ENCODE measurements at regions not wholly inside any gene's neighbourhood (a gene's known extent, or its start where the extent isn't known, plus 50 kb on each side); places are given as distances from the start of the nearest gene placed in this dataset.

DNA sequence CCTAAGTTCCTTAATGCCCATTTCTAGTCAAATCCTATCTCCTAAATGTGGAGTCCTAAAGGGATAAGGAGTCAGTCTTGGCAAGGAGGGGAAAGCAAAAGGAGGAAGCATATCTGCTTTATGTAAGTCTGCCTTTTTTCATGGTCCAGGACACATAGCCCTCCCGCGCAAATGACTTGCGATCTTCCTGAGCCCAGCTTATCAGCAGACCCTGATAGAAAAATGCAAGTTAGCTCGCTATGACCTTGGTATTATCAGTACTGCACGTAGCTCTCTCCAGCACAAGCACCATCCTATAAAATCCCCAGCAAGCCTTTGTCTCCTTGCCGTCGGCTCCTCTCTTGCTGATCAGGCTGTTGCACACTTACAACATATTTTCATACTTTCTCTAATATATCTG is 281.4 kb upstream of the KCNH7 start:
- Histone ChIP-seq H3K27ac (ENCODE audit: extremely low read depth, low read depth, low read length) (no peak overlapping the region), H3K4me3 (no peak overlapping the region), H3K36me3 (ENCODE audit: control insufficient read depth, insufficient read depth, low read length) (no peaks in the 10 kb centered on the region), H3K79me2 (ENCODE audit: control insufficient read depth, insufficient read depth, low read length) (no peaks in the 10 kb centered on the region), H3K9me3 (replicated peaks; ENCODE audit: control insufficient read depth, insufficient read depth, low read depth, low read length) (no peaks in the 10 kb centered on the region), H3K4me1 (replicated peaks in 1 of 2; ENCODE audit: control insufficient read depth in 2 of 2, insufficient read depth in 2 of 2, low read length in 2 of 2) (no peaks in the 10 kb centered on the region), H3K4me2 (ENCODE audit: insufficient read depth, low read length) (no peak overlapping the region), H4K20me1 (replicated peaks; ENCODE audit: control insufficient read depth, insufficient read depth, low read length) (no peaks in the 10 kb centered on the region), H3K27me3 (ENCODE audit: control insufficient read depth in 2 of 2, insufficient read depth in 2 of 2, low read length in 2 of 2) (no peaks in the 10 kb centered on the region), H3K9ac (ENCODE audit: insufficient read depth in 1 of 2, low read depth in 2 of 2, low read length in 2 of 2) (no peak overlapping the region), H3K9me1 (ENCODE audit: control insufficient read depth, insufficient read depth, low read length) (no peaks in the 10 kb centered on the region), H2AFZ (ENCODE audit: low read depth, low read length) (no peak overlapping the region)
- DNase-seq (ENCODE audit: extremely low read depth in 1 of 4, low spot score in 3 of 4) = no peak
- WGBS (ENCODE audit: insufficient coverage, low coverage, missing lambda C conversion rate) = 3% methylated on average over 7 of the region's 7 CpGs
- ChIA-PET POLR2A (no interaction called here), CTCF (ENCODE audit: low intra/inter-chr PET ratio) (no interaction called here)
- TF ChIP-seq ETS2 (tag; IDR thresholded peaks at IDR 0.05; ENCODE audit: borderline replicate concordance, poor library complexity, severe bottlenecking) = no peak
- TF ChIP-seq, protein P1, sequence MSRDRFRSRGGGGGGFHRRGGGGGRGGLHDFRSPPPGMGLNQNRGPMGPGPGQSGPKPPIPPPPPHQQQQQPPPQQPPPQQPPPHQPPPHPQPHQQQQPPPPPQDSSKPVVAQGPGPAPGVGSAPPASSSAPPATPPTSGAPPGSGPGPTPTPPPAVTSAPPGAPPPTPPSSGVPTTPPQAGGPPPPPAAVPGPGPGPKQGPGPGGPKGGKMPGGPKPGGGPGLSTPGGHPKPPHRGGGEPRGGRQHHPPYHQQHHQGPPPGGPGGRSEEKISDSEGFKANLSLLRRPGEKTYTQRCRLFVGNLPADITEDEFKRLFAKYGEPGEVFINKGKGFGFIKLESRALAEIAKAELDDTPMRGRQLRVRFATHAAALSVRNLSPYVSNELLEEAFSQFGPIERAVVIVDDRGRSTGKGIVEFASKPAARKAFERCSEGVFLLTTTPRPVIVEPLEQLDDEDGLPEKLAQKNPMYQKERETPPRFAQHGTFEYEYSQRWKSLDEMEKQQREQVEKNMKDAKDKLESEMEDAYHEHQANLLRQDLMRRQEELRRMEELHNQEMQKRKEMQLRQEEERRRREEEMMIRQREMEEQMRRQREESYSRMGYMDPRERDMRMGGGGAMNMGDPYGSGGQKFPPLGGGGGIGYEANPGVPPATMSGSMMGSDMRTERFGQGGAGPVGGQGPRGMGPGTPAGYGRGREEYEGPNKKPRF (IDR thresholded peaks at IDR 0.05; ENCODE audit: low read depth, low read length) = no peak
- TF ChIP-seq KDM4B (IDR thresholded peaks at IDR 0.05; ENCODE audit: borderline replicate concordance in 2 of 2, low read depth in 1 of 2) = no peak
- no peak for TF ChIP-seq ZBTB7A (IDR thresholded peaks at IDR 0.05; ENCODE audit: borderline replicate concordance, control insufficient read depth, low read depth, low read length)
- TF ChIP-seq ZSCAN29 (IDR thresholded peaks at IDR 0.05) = no peak
- no peak for TF ChIP-seq STAT5A (IDR thresholded peaks at IDR 0.05; ENCODE audit: borderline replicate concordance, low read length)
- TF ChIP-seq SNRNP70 (optimal IDR thresholded peaks at IDR 0.05; ENCODE audit: low read depth, low read length) = no peak
- TF ChIP-seq POLR2AphosphoS2 (IDR thresholded peaks at IDR 0.05; ENCODE audit: low read length) = no peak
- no peak for TF ChIP-seq ZBED1 (IDR thresholded peaks at IDR 0.05)
- TF ChIP-seq, protein P2, sequence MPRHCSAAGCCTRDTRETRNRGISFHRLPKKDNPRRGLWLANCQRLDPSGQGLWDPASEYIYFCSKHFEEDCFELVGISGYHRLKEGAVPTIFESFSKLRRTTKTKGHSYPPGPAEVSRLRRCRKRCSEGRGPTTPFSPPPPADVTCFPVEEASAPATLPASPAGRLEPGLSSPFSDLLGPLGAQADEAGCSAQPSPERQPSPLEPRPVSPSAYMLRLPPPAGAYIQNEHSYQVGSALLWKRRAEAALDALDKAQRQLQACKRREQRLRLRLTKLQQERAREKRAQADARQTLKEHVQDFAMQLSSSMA (CRISPR knock-in tag; IDR thresholded peaks at IDR 0.05) = no peak
- TF ChIP-seq ZNF23 (CRISPR knock-in tag; IDR thresholded peaks at IDR 0.05) = no peak
- TF ChIP-seq HMGN3 (IDR thresholded peaks at IDR 0.05; ENCODE audit: borderline replicate concordance, extremely low read depth, insufficient read length, low read depth, low read length) = no peak
- no peak for TF ChIP-seq XRCC4 (IDR thresholded peaks at IDR 0.05; ENCODE audit: extremely low read depth, insufficient read depth, insufficient read length)
- TF ChIP-seq MTA1 (IDR thresholded peaks at IDR 0.05; ENCODE audit: borderline replicate concordance) = no peak
- no peak for TF ChIP-seq BHLHE40 (IDR thresholded peaks at IDR 0.05; ENCODE audit: low read length)
- intact Hi-C loops (cut with micrococcal nuclease) (no loop called here), in situ Hi-C loops (cut with MboI) (no loop called here)
- ATAC-seq = no peak
- no TSS peak for BruUV-seq (replicated peaks)
- no peak for FAIRE-seq
